ENCODE measurements at regions not wholly inside any gene's neighbourhood (a gene's known extent, or its start where the extent isn't known, plus 50 kb on each side); places are given as distances from the start of the nearest gene placed in this dataset.

DNA sequence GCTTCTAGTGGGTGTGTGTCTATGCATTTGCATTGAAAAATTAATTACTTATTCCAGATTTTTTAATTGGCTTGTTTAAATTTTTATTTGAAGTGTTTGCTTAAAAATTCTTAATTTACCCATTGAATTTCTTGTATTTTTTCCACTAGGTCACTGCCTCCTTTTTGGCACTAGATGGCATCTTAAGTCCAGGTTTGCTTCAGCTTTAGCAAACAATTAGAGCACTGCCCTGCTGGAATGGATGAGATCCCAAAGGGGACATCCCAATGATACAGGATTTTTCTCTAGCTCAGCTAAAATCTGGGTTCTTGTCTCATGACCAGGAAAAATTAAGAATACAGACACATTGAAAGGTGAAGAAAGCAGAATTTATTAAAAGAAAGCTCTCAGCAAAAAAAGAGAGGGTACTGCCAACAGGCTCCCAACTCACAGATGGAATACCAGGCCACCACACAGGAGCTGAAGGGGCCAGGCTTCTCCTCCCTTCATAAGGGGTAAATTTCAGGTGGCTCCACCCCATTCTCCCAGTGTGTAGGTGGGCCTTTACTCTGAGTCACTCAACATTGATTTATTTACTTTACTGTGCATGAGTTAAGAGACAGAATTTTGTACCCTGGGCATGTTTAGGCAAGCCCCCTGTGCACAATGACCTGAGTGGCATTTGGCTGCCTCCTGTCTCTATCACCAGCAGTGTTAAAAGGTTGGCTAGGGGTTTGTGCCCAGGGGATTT, 532.4 kb downstream of the ANXA1 start:
- H3K36me3 Mint-ChIP-seq (ENCODE audit: low read depth): no peaks in the 10 kb centered on the region
- DNase-seq: peak; percentile 19
- no peaks in the 10 kb centered on the region for H3K27me3 Mint-ChIP-seq (ENCODE audit: insufficient read depth)
- TF ChIP-seq, protein P1, sequence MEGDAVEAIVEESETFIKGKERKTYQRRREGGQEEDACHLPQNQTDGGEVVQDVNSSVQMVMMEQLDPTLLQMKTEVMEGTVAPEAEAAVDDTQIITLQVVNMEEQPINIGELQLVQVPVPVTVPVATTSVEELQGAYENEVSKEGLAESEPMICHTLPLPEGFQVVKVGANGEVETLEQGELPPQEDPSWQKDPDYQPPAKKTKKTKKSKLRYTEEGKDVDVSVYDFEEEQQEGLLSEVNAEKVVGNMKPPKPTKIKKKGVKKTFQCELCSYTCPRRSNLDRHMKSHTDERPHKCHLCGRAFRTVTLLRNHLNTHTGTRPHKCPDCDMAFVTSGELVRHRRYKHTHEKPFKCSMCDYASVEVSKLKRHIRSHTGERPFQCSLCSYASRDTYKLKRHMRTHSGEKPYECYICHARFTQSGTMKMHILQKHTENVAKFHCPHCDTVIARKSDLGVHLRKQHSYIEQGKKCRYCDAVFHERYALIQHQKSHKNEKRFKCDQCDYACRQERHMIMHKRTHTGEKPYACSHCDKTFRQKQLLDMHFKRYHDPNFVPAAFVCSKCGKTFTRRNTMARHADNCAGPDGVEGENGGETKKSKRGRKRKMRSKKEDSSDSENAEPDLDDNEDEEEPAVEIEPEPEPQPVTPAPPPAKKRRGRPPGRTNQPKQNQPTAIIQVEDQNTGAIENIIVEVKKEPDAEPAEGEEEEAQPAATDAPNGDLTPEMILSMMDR (IDR thresholded peaks at IDR 0.05): peak; percentile 65
- H3K4me1 Mint-ChIP-seq (ENCODE audit: low read depth): no peaks in the 10 kb centered on the region
- no peak overlapping the region for H3K4me3 Mint-ChIP-seq
- peaks cover 24% of the 10 kb centered on the region for H3K9me3 Mint-ChIP-seq
- H3K27ac Mint-ChIP-seq: no peak overlapping the region

DNA sequence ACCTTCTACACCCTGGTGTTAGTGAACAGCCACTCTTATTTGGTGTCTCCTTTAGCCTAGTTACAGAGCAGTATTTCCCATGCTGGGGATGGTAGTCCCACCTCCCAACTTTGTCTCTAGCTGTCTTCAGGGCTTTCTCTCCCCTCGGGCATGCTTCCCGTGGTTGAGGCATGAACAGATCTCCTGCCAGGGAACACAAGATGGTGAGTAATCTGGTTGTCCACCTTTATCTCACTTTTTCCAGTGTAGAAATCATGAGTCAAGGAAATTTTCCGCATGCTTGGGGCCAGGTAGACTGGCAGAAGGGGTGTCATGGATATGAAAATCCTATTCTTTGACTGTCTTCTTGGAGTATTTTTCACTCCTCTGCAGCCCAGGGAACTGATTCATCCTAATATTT, 532.9 kb downstream of the ANXA1 start:
- H3K36me3 Mint-ChIP-seq (ENCODE audit: low read depth): no peaks in the 10 kb centered on the region
- peaks cover 24% of the 10 kb centered on the region for H3K9me3 Mint-ChIP-seq
- TF ChIP-seq, protein P1 (IDR thresholded peaks at IDR 0.05): no peak
- no peak for DNase-seq
- no peaks in the 10 kb centered on the region; the same call in 1 of the 2 replicates for H3K27me3 Mint-ChIP-seq (ENCODE audit: insufficient read depth)
- no peak overlapping the region for H3K27ac Mint-ChIP-seq
- H3K4me1 Mint-ChIP-seq (ENCODE audit: low read depth): no peaks in the 10 kb centered on the region
- no peak overlapping the region for H3K4me3 Mint-ChIP-seq

DNA sequence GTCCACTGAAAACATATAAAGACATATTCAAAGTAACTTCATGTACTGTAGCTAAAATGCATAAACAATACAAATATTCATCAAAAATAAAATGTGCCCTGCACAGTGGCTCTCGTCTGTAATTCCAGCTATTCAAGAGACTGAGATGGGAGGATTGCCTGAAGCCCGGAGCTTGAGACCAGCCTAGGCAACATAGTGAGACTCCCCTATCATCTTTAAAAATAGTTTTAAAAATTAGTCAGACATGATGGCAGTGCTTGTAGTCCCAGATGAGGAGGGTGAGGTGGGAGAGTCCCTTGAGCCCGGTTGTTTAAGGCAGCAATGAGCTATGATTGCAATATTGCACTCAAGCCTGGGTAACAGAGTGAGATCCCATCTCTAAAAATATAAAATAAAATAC, 534.1 kb downstream of the ANXA1 start:
- TF ChIP-seq, protein P1 (IDR thresholded peaks at IDR 0.05): no peak
- H3K9me3 Mint-ChIP-seq: peaks cover 30% of the 10 kb centered on the region
- no peaks in the 10 kb centered on the region; the same call in 1 of the 2 replicates for H3K27me3 Mint-ChIP-seq (ENCODE audit: insufficient read depth)
- H3K36me3 Mint-ChIP-seq (ENCODE audit: low read depth): no peaks in the 10 kb centered on the region
- no peak overlapping the region for H3K27ac Mint-ChIP-seq
- H3K4me1 Mint-ChIP-seq (ENCODE audit: low read depth): no peaks in the 10 kb centered on the region
- no peak for DNase-seq
- H3K4me3 Mint-ChIP-seq: no peak overlapping the region

DNA sequence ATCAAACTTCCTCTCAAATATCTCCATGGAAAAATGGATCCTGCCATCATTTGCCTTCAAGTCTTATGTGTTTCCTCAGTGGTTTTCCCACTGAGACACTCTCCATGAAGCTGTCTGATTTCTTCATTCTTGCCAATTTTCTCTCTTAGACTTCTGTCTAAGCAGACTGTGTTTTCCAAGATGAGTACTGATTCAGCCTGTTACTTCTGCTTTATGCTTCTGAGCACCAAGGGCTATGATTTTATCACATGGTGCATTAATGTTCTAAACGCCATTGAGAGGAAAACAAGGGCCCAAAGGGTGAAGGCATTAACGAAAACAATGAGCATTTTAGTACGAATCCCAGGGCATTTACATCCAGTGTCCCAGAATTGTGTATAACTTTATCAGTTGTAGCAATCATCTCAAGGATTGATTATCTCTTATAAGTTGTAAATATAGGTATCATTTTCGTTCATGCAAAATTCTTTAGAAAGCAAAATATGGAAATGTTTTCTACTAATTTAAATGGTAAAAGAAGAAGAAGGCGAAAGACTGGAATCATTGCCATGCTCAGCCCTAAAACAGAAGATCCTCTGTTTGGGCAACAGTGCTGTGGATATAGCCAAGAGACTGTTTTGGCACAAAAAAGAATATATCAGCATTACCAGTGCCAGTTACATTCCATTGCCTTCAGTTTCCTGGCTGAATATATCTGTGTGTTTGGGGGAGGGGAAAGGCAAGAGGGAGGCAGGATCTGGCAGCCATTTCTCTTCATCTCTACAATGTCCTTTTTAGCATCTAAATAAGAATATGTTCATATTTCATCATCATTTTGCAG, 537.6 kb downstream of the ANXA1 start:
- Mint-ChIP-seq H3K4me3 (no peak overlapping the region), H3K36me3 (ENCODE audit: low read depth) (no peaks in the 10 kb centered on the region), H3K27me3 (ENCODE audit: insufficient read depth) (no peaks in the 10 kb centered on the region; the same call in 1 of the 2 replicates), H3K4me1 (ENCODE audit: low read depth) (no peaks in the 10 kb centered on the region), H3K9me3 (peaks cover 30% of the 10 kb centered on the region), H3K27ac (no peak overlapping the region)
- TF ChIP-seq, protein P1 (IDR thresholded peaks at IDR 0.05): no peak
- no peak for DNase-seq

DNA sequence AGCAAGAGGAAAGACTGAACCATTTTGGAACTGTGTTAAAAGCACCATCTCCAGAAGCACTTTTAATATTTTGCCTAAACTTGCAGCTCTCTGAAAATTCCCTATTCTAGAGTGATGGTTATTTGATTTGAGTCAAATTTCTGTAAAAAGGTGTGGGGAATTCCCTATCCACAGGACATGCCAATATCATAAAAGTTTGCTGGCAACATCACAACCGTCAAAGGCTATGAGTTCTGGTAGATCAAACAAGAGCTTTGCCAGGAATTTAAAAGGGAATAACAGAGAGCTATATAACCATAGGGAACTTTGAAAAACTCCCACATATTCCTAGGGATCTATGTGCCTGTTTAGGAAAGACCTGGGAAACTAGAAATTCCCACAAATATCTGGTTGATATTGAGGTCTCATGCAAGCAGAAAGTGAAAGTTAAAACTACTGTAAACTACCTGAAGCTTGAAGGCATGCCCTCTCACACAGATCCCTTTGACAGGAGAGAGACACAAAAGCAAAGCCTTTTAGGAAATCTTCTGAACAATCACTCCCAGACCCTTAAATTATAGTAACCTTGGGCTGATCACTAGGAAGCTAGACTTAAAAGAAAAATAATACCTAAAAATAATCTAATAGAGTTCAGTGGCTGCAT, 549.9 kb downstream of the ANXA1 start:
- H3K27me3 Mint-ChIP-seq (ENCODE audit: insufficient read depth): no peaks in the 10 kb centered on the region

More for the DNA sequence above, 549.9 kb downstream of the ANXA1 start:
- Mint-ChIP-seq H3K4me1 (ENCODE audit: low read depth) (no peaks in the 10 kb centered on the region), H3K27ac (no peak overlapping the region), H3K9me3 (peaks cover 10% of the 10 kb centered on the region), H3K4me3 (no peak overlapping the region), H3K36me3 (ENCODE audit: low read depth) (no peaks in the 10 kb centered on the region)
- DNase-seq: no peak
- TF ChIP-seq, protein P1 (IDR thresholded peaks at IDR 0.05): no peak
